ENCODE measurements at regions not wholly inside any gene's neighbourhood (a gene's known extent, or its start where the extent isn't known, plus 50 kb on each side); places are given as distances from the start of the nearest gene placed in this dataset.

- DNase-seq = peak; percentile 58
- Histone ChIP-seq H3K36me3 (replicated peaks in 1 of 2; ENCODE audit: control insufficient read depth in 1 of 2, insufficient read depth in 2 of 2, low read length in 1 of 2) (no peaks in the 10 kb centered on the region), H3K4me1 (ENCODE audit: control insufficient read depth in 1 of 2, insufficient read depth in 2 of 2, low read depth in 1 of 2, low read length in 1 of 2) (peaks cover 0 to 76% of the 10 kb centered on the region in 2 experiments; a peak in 2 of 4 replicates), H3K9me3 (no peaks in the 10 kb centered on the region), H3K27me3 (ENCODE audit: insufficient read depth) (no peaks in the 10 kb centered on the region), H2AFZ (ENCODE audit: low read depth) (no peak overlapping the region), H3K79me2 (ENCODE audit: insufficient read depth) (no peaks in the 10 kb centered on the region), H3K9ac (no peak overlapping the region), H3K4me3 (ENCODE audit: low read depth in 2 of 2, low read length in 1 of 2) (no peak overlapping the region), H3K4me2 (no peak overlapping the region), H4K20me1 (ENCODE audit: insufficient read depth) (no peaks in the 10 kb centered on the region), H3K27ac (ENCODE audit: low read depth in 2 of 2, low read length in 1 of 2) (peak overlapping the region in 1 of 2 experiments; percentile 94; a peak in 2 of 4 replicates), H3F3A (replicated peaks; ENCODE audit: insufficient read depth) (no peaks in the 10 kb centered on the region), H3K9me2 (no peaks in the 10 kb centered on the region)
- TF ChIP-seq FOXJ3 (CRISPR knock-in tag; IDR thresholded peaks at IDR 0.05) = 0 out of 2 replicates have a peak, but pooled peaks have one; percentile 38
- TF ChIP-seq EP300 (IDR thresholded peaks at IDR 0.05; ENCODE audit: borderline replicate concordance in 1 of 2, low read depth in 1 of 2, low read length in 1 of 2) = peak in 1 of 2 experiments; percentile 46; a peak in 1 of 4 replicates
- no peak for TF ChIP-seq NRF1 (IDR thresholded peaks at IDR 0.05; ENCODE audit: low read depth, low read length)
- no peak for TF ChIP-seq TCF12 (IDR thresholded peaks at IDR 0.05)
- no peak for TF ChIP-seq CTCF (IDR thresholded peaks at IDR 0.05)
- peak; percentile 34; the same call in 1 of the 2 replicates for TF ChIP-seq MXI1 (IDR thresholded peaks at IDR 0.05; ENCODE audit: low read depth, low read length)
- no peak for TF ChIP-seq POLR2AphosphoS5 (IDR thresholded peaks at IDR 0.05; ENCODE audit: low read depth, low read length)
- TF ChIP-seq SMC3 (IDR thresholded peaks at IDR 0.05; ENCODE audit: low read depth, low read length) = no peak; the same call in 1 of the 2 replicates
- peak; percentile 18; the same call in 1 of the 2 replicates for TF ChIP-seq GATA2 (CRISPR knock-in tag; IDR thresholded peaks at IDR 0.05)
- TF ChIP-seq RCOR1 (IDR thresholded peaks at IDR 0.05; ENCODE audit: low read length) = peak; percentile 36; the same call in 1 of the 2 replicates
- peak; percentile 35 for TF ChIP-seq RAD21 (IDR thresholded peaks at IDR 0.05; ENCODE audit: low read length)
- TF ChIP-seq PBX3 (IDR thresholded peaks at IDR 0.05) = no peak
- TF ChIP-seq USF1 (IDR thresholded peaks at IDR 0.05; ENCODE audit: borderline replicate concordance, low read depth) = no peak
- ChIA-PET POLR2A (interaction anchor here (1.0 kb wide), 1 partner anchor 117 kb away, joined by 4 read pairs; no protein-coding TSS in a partner anchor), CTCF (interaction anchor here (0.6 to 1.4 kb wide), 5 partner anchors 10 to 814 kb away, joined by 3 to 4 read pairs (median 3); no protein-coding TSS in a partner anchor)
- 58% methylated on average over 3 of the region's 5 CpGs for WGBS (ENCODE audit: low lambda C conversion rate)
Observed at GRCh38 chr10:78861529-78862327, 207.0 kb upstream of the ZMIZ1 start.
